ENCODE measurements at regions not wholly inside any gene's neighbourhood (a gene's known extent, or its start where the extent isn't known, plus 50 kb on each side); places are given as distances from the start of the nearest gene placed in this dataset.

DNA sequence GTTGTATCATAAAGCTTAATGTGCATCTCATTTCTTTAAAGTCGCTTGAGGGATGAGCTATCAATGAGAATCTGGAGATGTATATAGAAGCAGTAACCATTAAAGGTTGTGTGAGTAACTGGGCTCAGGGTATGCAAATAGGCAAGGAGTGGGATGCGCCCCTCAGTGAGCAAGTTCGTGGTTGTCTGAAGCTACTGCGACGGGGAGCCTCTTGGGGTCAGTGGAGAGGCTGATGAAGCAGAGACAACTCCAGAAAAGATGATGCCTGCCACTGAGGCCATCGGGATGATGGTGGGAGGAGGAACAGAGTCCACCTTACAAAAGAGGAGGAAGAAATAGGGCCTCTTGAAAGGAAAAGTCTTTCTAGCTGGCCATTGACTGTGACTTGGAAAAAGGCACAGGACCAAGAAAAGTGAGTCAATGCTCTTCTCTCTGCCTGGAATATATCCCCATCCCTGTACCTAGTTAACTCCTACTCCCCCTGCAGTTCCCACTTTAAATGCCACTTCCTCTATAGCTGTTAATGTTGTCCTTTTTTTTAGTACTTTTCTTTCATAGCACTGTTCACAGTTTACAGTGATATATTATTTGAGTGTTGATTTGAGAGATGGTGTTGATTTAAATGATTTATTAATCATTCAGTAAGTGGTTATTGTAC, 51.4 kb upstream of the LSM6 start:
- no peaks in the 10 kb centered on the region for H3K27me3 ChIP-seq (ENCODE audit: insufficient read depth, low read depth, low read length)
- H4K20me1 ChIP-seq (ENCODE audit: insufficient read depth), result no peaks in the 10 kb centered on the region
- no peak overlapping the region for H3K9ac ChIP-seq (ENCODE audit: low read length)
- no peaks in the 10 kb centered on the region for H3K79me2 ChIP-seq (replicated peaks; ENCODE audit: insufficient read depth, low read length)
- no peak overlapping the region for H3K4me3 ChIP-seq (ENCODE audit: low read length)
- H3K4me2 ChIP-seq (ENCODE audit: low read length), result no peak overlapping the region
- TF ChIP-seq RAD21 (conservative IDR thresholded peaks at IDR 0.05) (no peak), POLR2AphosphoS5 (IDR thresholded peaks at IDR 0.05) (no peak), TAF1 (IDR thresholded peaks at IDR 0.05; ENCODE audit: low read depth) (no peak), SMC3 (conservative IDR thresholded peaks at IDR 0.05; ENCODE audit: poor library complexity) (no peak), MXI1 (conservative IDR thresholded peaks at IDR 0.05; ENCODE audit: poor library complexity, severe bottlenecking) (no peak), EP300 (conservative IDR thresholded peaks at IDR 0.05; ENCODE audit: poor library complexity, severe bottlenecking) (no peak), EZH2 (IDR thresholded peaks at IDR 0.05; ENCODE audit: borderline replicate concordance, insufficient read depth, low read length, poor library complexity, severe bottlenecking) (no peak)
- TF ChIP-seq, protein P1, sequence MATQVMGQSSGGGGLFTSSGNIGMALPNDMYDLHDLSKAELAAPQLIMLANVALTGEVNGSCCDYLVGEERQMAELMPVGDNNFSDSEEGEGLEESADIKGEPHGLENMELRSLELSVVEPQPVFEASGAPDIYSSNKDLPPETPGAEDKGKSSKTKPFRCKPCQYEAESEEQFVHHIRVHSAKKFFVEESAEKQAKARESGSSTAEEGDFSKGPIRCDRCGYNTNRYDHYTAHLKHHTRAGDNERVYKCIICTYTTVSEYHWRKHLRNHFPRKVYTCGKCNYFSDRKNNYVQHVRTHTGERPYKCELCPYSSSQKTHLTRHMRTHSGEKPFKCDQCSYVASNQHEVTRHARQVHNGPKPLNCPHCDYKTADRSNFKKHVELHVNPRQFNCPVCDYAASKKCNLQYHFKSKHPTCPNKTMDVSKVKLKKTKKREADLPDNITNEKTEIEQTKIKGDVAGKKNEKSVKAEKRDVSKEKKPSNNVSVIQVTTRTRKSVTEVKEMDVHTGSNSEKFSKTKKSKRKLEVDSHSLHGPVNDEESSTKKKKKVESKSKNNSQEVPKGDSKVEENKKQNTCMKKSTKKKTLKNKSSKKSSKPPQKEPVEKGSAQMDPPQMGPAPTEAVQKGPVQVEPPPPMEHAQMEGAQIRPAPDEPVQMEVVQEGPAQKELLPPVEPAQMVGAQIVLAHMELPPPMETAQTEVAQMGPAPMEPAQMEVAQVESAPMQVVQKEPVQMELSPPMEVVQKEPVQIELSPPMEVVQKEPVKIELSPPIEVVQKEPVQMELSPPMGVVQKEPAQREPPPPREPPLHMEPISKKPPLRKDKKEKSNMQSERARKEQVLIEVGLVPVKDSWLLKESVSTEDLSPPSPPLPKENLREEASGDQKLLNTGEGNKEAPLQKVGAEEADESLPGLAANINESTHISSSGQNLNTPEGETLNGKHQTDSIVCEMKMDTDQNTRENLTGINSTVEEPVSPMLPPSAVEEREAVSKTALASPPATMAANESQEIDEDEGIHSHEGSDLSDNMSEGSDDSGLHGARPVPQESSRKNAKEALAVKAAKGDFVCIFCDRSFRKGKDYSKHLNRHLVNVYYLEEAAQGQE (IDR thresholded peaks at IDR 0.05; ENCODE audit: borderline replicate concordance), result no peak
- TF ChIP-seq, protein P2, sequence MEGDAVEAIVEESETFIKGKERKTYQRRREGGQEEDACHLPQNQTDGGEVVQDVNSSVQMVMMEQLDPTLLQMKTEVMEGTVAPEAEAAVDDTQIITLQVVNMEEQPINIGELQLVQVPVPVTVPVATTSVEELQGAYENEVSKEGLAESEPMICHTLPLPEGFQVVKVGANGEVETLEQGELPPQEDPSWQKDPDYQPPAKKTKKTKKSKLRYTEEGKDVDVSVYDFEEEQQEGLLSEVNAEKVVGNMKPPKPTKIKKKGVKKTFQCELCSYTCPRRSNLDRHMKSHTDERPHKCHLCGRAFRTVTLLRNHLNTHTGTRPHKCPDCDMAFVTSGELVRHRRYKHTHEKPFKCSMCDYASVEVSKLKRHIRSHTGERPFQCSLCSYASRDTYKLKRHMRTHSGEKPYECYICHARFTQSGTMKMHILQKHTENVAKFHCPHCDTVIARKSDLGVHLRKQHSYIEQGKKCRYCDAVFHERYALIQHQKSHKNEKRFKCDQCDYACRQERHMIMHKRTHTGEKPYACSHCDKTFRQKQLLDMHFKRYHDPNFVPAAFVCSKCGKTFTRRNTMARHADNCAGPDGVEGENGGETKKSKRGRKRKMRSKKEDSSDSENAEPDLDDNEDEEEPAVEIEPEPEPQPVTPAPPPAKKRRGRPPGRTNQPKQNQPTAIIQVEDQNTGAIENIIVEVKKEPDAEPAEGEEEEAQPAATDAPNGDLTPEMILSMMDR (IDR thresholded peaks at IDR 0.05; ENCODE audit: poor library complexity, severe bottlenecking), result no peak
- H3K9me2 ChIP-seq (ENCODE audit: insufficient read depth, low read length), result no peaks in the 10 kb centered on the region
- H3K36me3 ChIP-seq (ENCODE audit: insufficient read depth, low read length), result no peaks in the 10 kb centered on the region
- H2AFZ ChIP-seq (ENCODE audit: low read depth, low read length), result no peak overlapping the region
- H3K9me3 ChIP-seq (ENCODE audit: low read length), result no peaks in the 10 kb centered on the region
- no peaks in the 10 kb centered on the region for H3F3A ChIP-seq (ENCODE audit: insufficient read depth, low read length, poor library complexity, severe bottlenecking)
- no peak overlapping the region for H3K27ac ChIP-seq (ENCODE audit: low read length)

DNA sequence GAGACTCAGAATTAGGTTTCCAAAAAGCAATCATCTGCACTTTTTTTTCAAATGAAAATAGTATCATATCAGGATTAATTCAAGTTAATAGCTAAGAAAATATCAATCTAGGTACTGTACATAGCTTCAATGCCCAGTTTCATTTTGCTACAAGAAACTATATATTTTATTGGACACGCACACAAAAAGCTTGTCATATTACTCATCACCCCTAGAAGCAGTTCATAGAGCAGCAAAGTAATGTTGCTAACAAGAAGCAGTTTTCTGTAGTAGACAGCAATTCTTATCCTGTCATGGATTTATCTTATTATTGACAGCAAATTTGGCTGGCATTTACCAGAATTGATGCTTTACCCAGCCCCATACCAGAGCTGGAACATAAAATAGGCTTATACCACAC, 52.3 kb upstream of the LSM6 start:
- Histone ChIP-seq H4K20me1 (ENCODE audit: insufficient read depth) (no peaks in the 10 kb centered on the region), H3K79me2 (replicated peaks; ENCODE audit: insufficient read depth, low read length) (no peaks in the 10 kb centered on the region), H2AFZ (ENCODE audit: low read depth, low read length) (no peak overlapping the region), H3K4me2 (ENCODE audit: low read length) (no peak overlapping the region), H3K9ac (ENCODE audit: low read length) (no peak overlapping the region), H3K27me3 (ENCODE audit: insufficient read depth, low read depth, low read length) (no peaks in the 10 kb centered on the region), H3K9me3 (ENCODE audit: low read length) (no peaks in the 10 kb centered on the region), H3F3A (ENCODE audit: insufficient read depth, low read length, poor library complexity, severe bottlenecking) (no peaks in the 10 kb centered on the region), H3K4me3 (ENCODE audit: low read length) (no peak overlapping the region), H3K27ac (ENCODE audit: low read length) (no peak overlapping the region), H3K9me2 (ENCODE audit: insufficient read depth, low read length) (no peaks in the 10 kb centered on the region), H3K36me3 (ENCODE audit: insufficient read depth, low read length) (no peaks in the 10 kb centered on the region)
- TF ChIP-seq TAF1 (IDR thresholded peaks at IDR 0.05; ENCODE audit: low read depth) (no peak), EP300 (conservative IDR thresholded peaks at IDR 0.05; ENCODE audit: poor library complexity, severe bottlenecking) (peak; percentile 85), RAD21 (conservative IDR thresholded peaks at IDR 0.05) (no peak)
